ENCODE measurements at regions not wholly inside any gene's neighbourhood (a gene's known extent, or its start where the extent isn't known, plus 50 kb on each side); places are given as distances from the start of the nearest gene placed in this dataset.

- Histone ChIP-seq H3K27ac (ENCODE audit: low read depth in 1 of 2, low read length in 1 of 2) (no peak overlapping the region), H3K4me3 (no peak overlapping the region), H3K36me3 (ENCODE audit: control insufficient read depth in 4 of 4, insufficient read depth in 4 of 4, low read length in 4 of 4) (no peaks in the 10 kb centered on the region), H3K4me1 (ENCODE audit: control insufficient read depth in 5 of 5, insufficient read depth in 5 of 5, low read length in 5 of 5) (no peaks in the 10 kb centered on the region), H3K9ac (ENCODE audit: insufficient read depth in 1 of 2, low read length in 2 of 2) (no peak overlapping the region), H3K9me3 (ENCODE audit: control insufficient read depth in 4 of 4, insufficient read depth in 3 of 4, low read length in 3 of 4) (no peaks in the 10 kb centered on the region), H3K27me3 (ENCODE audit: control insufficient read depth in 3 of 3, insufficient read depth in 3 of 3, low read length in 2 of 3) (no peaks in the 10 kb centered on the region)
- WGBS, 2 donors = 83 to 90% methylated on average over 2 of the region's 2 CpGs
- ATAC-seq (ENCODE audit: insufficient read depth, low FRiP score) (no peak), DNase-seq (peak in 2 of 3 donors; percentile 8 to 14)
- TF ChIP-seq CTCF (IDR thresholded peaks at IDR 0.05; ENCODE audit: control extremely low read depth, extremely low read depth) = no peak
Observed at GRCh38 chr13:55999709-56000108, 1141.0 kb upstream of the PRR20A start.

DNA sequence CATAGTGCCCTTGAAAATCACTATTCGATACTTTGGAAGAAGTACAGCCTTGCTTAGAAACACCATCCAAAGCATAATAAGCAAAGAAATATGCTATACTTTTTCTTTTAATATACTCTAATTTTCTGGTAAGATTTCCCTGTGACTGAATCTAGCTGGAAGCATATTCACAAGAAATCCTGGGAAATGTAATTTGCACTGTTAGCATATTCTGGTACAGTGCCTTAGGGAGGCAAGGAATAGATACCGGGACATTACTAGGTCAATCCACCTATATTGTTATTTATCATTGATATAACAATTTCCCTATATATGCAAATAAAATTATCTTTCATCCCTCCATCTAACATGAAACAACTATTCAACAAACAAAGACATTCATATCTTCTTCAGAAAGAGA lies 1131.3 kb upstream of the PRR20A start:
- Histone ChIP-seq H3K4me1 (ENCODE audit: control insufficient read depth in 5 of 5, insufficient read depth in 5 of 5, low read length in 5 of 5) (no peaks in the 10 kb centered on the region), H3K9me3 (ENCODE audit: control insufficient read depth in 4 of 4, insufficient read depth in 3 of 4, low read length in 3 of 4) (no peaks in the 10 kb centered on the region), H3K27me3 (ENCODE audit: control insufficient read depth in 3 of 3, insufficient read depth in 3 of 3, low read length in 2 of 3) (no peaks in the 10 kb centered on the region), H3K4me3 (no peak overlapping the region), H3K9ac (ENCODE audit: insufficient read depth in 1 of 2, low read length in 2 of 2) (no peak overlapping the region), H3K27ac (ENCODE audit: low read depth in 1 of 2, low read length in 1 of 2) (no peak overlapping the region), H3K36me3 (ENCODE audit: control insufficient read depth in 4 of 4, insufficient read depth in 4 of 4, low read length in 4 of 4) (no peaks in the 10 kb centered on the region)
- no peak for TF ChIP-seq CTCF (IDR thresholded peaks at IDR 0.05; ENCODE audit: control extremely low read depth, extremely low read depth)
- DNase-seq (no peak), ATAC-seq (ENCODE audit: insufficient read depth, low FRiP score) (no peak)
- 89 to 94% methylated on average over 2 of the region's 2 CpGs for WGBS, 2 donors

DNA sequence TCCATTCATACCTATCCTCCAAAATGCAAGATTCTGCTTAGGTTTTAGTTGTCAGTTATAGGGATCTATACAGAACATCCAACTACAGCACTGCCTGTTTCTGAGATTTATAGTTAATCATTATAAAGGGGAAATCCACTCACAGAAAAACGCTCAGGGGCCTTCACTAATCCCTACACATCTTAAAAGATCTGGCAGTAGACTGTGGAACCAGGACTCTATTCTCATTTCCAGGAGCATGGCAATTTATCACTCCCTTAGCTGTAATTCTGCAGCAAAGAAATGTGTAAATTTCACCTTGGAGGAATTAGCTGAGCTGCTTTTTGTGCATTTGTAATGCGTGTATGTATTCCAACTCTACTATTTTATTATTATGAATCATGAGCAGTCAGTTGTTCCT lies 1128.1 kb upstream of the PRR20A start:
- no peaks in the 10 kb centered on the region for H3K4me1 ChIP-seq (ENCODE audit: control insufficient read depth in 5 of 5, insufficient read depth in 5 of 5, low read length in 5 of 5)
- WGBS, 2 donors = 69 to 73% methylated on average over 2 of the region's 2 CpGs
- H3K27me3 ChIP-seq (ENCODE audit: control insufficient read depth in 3 of 3, insufficient read depth in 3 of 3, low read length in 2 of 3) = no peaks in the 10 kb centered on the region
- H3K9ac ChIP-seq (ENCODE audit: insufficient read depth in 1 of 2, low read length in 2 of 2) = no peak overlapping the region
- no peak for ATAC-seq (ENCODE audit: insufficient read depth, low FRiP score)
- no peak for DNase-seq
- H3K27ac ChIP-seq (ENCODE audit: low read depth in 1 of 2, low read length in 1 of 2) = no peak overlapping the region
- H3K9me3 ChIP-seq (ENCODE audit: control insufficient read depth in 4 of 4, insufficient read depth in 3 of 4, low read length in 3 of 4) = no peaks in the 10 kb centered on the region
- TF ChIP-seq CTCF (IDR thresholded peaks at IDR 0.05; ENCODE audit: control extremely low read depth, extremely low read depth) = no peak
- no peaks in the 10 kb centered on the region for H3K36me3 ChIP-seq (ENCODE audit: control insufficient read depth in 4 of 4, insufficient read depth in 4 of 4, low read length in 4 of 4)
- no peak overlapping the region for H3K4me3 ChIP-seq

GRCh38 chr13:56015919-56016318 lies 1124.8 kb upstream of the PRR20A start:
- Histone ChIP-seq H3K27ac (ENCODE audit: low read depth in 1 of 2, low read length in 1 of 2) (no peak overlapping the region), H3K27me3 (ENCODE audit: control insufficient read depth in 3 of 3, insufficient read depth in 3 of 3, low read length in 2 of 3) (no peaks in the 10 kb centered on the region), H3K36me3 (ENCODE audit: control insufficient read depth in 4 of 4, insufficient read depth in 4 of 4, low read length in 4 of 4) (no peaks in the 10 kb centered on the region), H3K4me1 (ENCODE audit: control insufficient read depth in 5 of 5, insufficient read depth in 5 of 5, low read length in 5 of 5) (no peaks in the 10 kb centered on the region), H3K4me3 (no peak overlapping the region), H3K9me3 (ENCODE audit: control insufficient read depth in 4 of 4, insufficient read depth in 3 of 4, low read length in 3 of 4) (peaks cover 0 to 5% (median 1%) of the 10 kb centered on the region in 4 donors), H3K9ac (ENCODE audit: insufficient read depth in 1 of 2, low read length in 2 of 2) (no peak overlapping the region)
- ATAC-seq (ENCODE audit: insufficient read depth, low FRiP score) (no peak), DNase-seq (no peak)
- no peak for TF ChIP-seq CTCF (IDR thresholded peaks at IDR 0.05; ENCODE audit: control extremely low read depth, extremely low read depth)
- WGBS, 2 donors = 49 to 83% methylated on average over 2 of the region's 2 CpGs

Data from lung (tissue), 11 donors.